Peyer's patch (tissue), 4 donors: ENCODE measurements at regions not wholly inside any gene's neighbourhood (a gene's known extent, or its start where the extent isn't known, plus 50 kb on each side); places are given as distances from the start of the nearest gene placed in this dataset.

Experiments
- DNase-seq, 3 donors: peaks; one replicate each; pipeline ENCODE4 v3.0.0-alpha.2; 2017 to 2019
- H3K27ac ChIP-seq, 4 donors: fragments of 200-600 bp; sonication (generic); one replicate each; pipeline ENCODE4 v1.5.1; 2016 to 2019
- H3K27me3 ChIP-seq, 2 donors: fragments of 200-600 bp; sonication (generic); one replicate each; pipeline ENCODE4 v1.5.1; 2019
- H3K36me3 ChIP-seq, 3 donors: fragments of 200-600 bp; sonication (generic); one replicate each; pipeline ENCODE4 v1.5.1; 2016 to 2019
- H3K4me1 ChIP-seq, 4 donors: fragments of 200-600 bp; sonication (generic); one replicate each; pipeline ENCODE4 v1.5.1; 2016 to 2019
- H3K4me3 ChIP-seq, 4 donors: fragments of 200-600 bp; sonication (generic); 1 replicate in 3 of 4; 2 replicates in 1 of 4; pipeline ENCODE4 v1.5.1; 2016 to 2019; ENCODE audit warnings: mild to moderate bottlenecking in 1 of 4
- H3K9me3 ChIP-seq, 4 donors: fragments of 200-600 bp; sonication (generic); one replicate each; pipeline ENCODE4 v1.5.1; 2016 to 2019; ENCODE audit warnings: mild to moderate bottlenecking in 1 of 4
- CTCF ChIP-seq, 6 experiments: fragments of 450-650 bp in 4 of 6; fragments of 200-600 bp in 2 of 6; sonication (generic) in 1 of 6; IDR thresholded peaks; one replicate each; pipeline ENCODE4 v1.5.1; 2017 to 2019; ENCODE audit warnings: antibody characterized with exemption in 6 of 6, mild to moderate bottlenecking in 3 of 6, moderate library complexity in 1 of 6
- POLR2A ChIP-seq, 2 donors: fragments of 450-650 bp; IDR thresholded peaks; one replicate each; pipeline ENCODE4 v1.5.1; 2017; ENCODE audit warnings: antibody characterized with exemption in 2 of 2, mild to moderate bottlenecking in 2 of 2, moderate library complexity in 2 of 2

GRCh38 chr18:47605093-47605492, 325.4 kb downstream of the SMAD2 start:
- no peaks in the 10 kb centered on the region for H3K36me3 ChIP-seq
- no peak for DNase-seq
- TF ChIP-seq POLR2A (IDR thresholded peaks at IDR 0.05) (no peak), CTCF (IDR thresholded peaks at IDR 0.05) (no peak)
- H3K27ac ChIP-seq, result no peak overlapping the region
- H3K4me1 ChIP-seq, result no peaks in the 10 kb centered on the region
- H3K4me3 ChIP-seq, result no peak overlapping the region
- H3K27me3 ChIP-seq, result no peaks in the 10 kb centered on the region
- H3K9me3 ChIP-seq, result no peaks in the 10 kb centered on the region

- no peak overlapping the region for H3K4me3 ChIP-seq
- DNase-seq, result no peak
- TF ChIP-seq POLR2A (IDR thresholded peaks at IDR 0.05) (no peak), CTCF (IDR thresholded peaks at IDR 0.05) (no peak)
- no peak overlapping the region for H3K27ac ChIP-seq
- H3K9me3 ChIP-seq, result no peaks in the 10 kb centered on the region
- H3K27me3 ChIP-seq, result no peaks in the 10 kb centered on the region
- H3K4me1 ChIP-seq, result no peaks in the 10 kb centered on the region
- no peaks in the 10 kb centered on the region for H3K36me3 ChIP-seq
Measured at GRCh38 chr18:47604021-47604420, 326.4 kb downstream of the SMAD2 start.

GRCh38 chr18:47603158-47603557, 327.3 kb downstream of the SMAD2 start:
- no peak for DNase-seq
- H3K9me3 ChIP-seq, result no peaks in the 10 kb centered on the region
- H3K36me3 ChIP-seq, result no peaks in the 10 kb centered on the region
- no peaks in the 10 kb centered on the region for H3K27me3 ChIP-seq
- H3K27ac ChIP-seq, result no peak overlapping the region
- H3K4me3 ChIP-seq, result no peak overlapping the region
- H3K4me1 ChIP-seq, result no peaks in the 10 kb centered on the region
- TF ChIP-seq POLR2A (IDR thresholded peaks at IDR 0.05), result no peak
- no peak for TF ChIP-seq CTCF (IDR thresholded peaks at IDR 0.05)

GRCh38 chr18:47602273-47602897, 328.1 kb downstream of the SMAD2 start:
- H3K4me1 ChIP-seq, result no peaks in the 10 kb centered on the region
- no peaks in the 10 kb centered on the region for H3K9me3 ChIP-seq
- H3K27me3 ChIP-seq, result no peaks in the 10 kb centered on the region
- no peak overlapping the region for H3K27ac ChIP-seq
- no peak for TF ChIP-seq CTCF (IDR thresholded peaks at IDR 0.05)
- no peak for TF ChIP-seq POLR2A (IDR thresholded peaks at IDR 0.05)
- no peak for DNase-seq
- H3K36me3 ChIP-seq, result no peaks in the 10 kb centered on the region
- no peak overlapping the region for H3K4me3 ChIP-seq

- H3K4me3 ChIP-seq, result no peak overlapping the region
- no peak for DNase-seq
- no peaks in the 10 kb centered on the region for H3K9me3 ChIP-seq
- H3K27ac ChIP-seq, result no peak overlapping the region
- no peak for TF ChIP-seq POLR2A (IDR thresholded peaks at IDR 0.05)
- TF ChIP-seq CTCF (IDR thresholded peaks at IDR 0.05), result no peak
- H3K27me3 ChIP-seq, result no peaks in the 10 kb centered on the region
- H3K36me3 ChIP-seq, result no peaks in the 10 kb centered on the region
- H3K4me1 ChIP-seq, result no peaks in the 10 kb centered on the region
Measured at GRCh38 chr18:47601581-47602272, 328.7 kb downstream of the SMAD2 start.
